ENCODE measurements at regions not wholly inside any gene's neighbourhood (a gene's known extent, or its start where the extent isn't known, plus 50 kb on each side); places are given as distances from the start of the nearest gene placed in this dataset.
A peak's percentile ranks its signal among the peaks of the same experiment; 100 is the strongest.
"Not testable (repeated sequence)": the region's sequence is repeated elsewhere in the genome, so short reads cannot be mapped to it uniquely, and the experiment has no call there.

- DNase-seq (ENCODE audit: low spot score) = peak; percentile 55
These were observed 85.2 kb upstream of the NDUFV2 start for GRCh38 chr18:9017167-9017904.

- DNase-seq (ENCODE audit: low spot score) = no peak
These were observed 84.6 kb upstream of the NDUFV2 start for GRCh38 chr18:9017905-9018227.

- no peak for DNase-seq (ENCODE audit: low spot score)
These were observed 83.4 kb upstream of the NDUFV2 start for GRCh38 chr18:9019135-9019534.

GRCh38 chr18:9020221-9020620 lies 82.3 kb upstream of the NDUFV2 start:
- no peak for DNase-seq (ENCODE audit: low spot score)

GRCh38 chr18:9021458-9021857 lies 81.0 kb upstream of the NDUFV2 start:
- DNase-seq (ENCODE audit: low spot score) = no peak

- no peak for DNase-seq (ENCODE audit: low spot score)
These were observed 79.9 kb upstream of the NDUFV2 start for GRCh38 chr18:9022397-9023155.

GRCh38 chr18:9024031-9024646 lies 78.4 kb upstream of the NDUFV2 start:
- DNase-seq (ENCODE audit: low spot score) = not testable (repeated sequence)

GRCh38 chr18:9025091-9025838 lies 77.2 kb upstream of the NDUFV2 start:
- DNase-seq (ENCODE audit: low spot score) = no peak

- no peak for DNase-seq (ENCODE audit: low spot score)
These were observed 73.4 kb upstream of the NDUFV2 start for GRCh38 chr18:9029131-9029530.

GRCh38 chr18:9032519-9032918 lies 70.0 kb upstream of the NDUFV2 start:
- DNase-seq (ENCODE audit: low spot score) = no peak

GRCh38 chr18:9038277-9038871 lies 64.1 kb upstream of the NDUFV2 start:
- no peak for DNase-seq (ENCODE audit: low spot score)

GRCh38 chr18:9039441-9040071 lies 62.9 kb upstream of the NDUFV2 start:
- DNase-seq (ENCODE audit: low spot score) = no peak

GRCh38 chr18:9042766-9043481 lies 59.6 kb upstream of the NDUFV2 start:
- no peak for DNase-seq (ENCODE audit: low spot score)

GRCh38 chr18:9043581-9043980 lies 58.9 kb upstream of the NDUFV2 start:
- DNase-seq (ENCODE audit: low spot score) = no peak

GRCh38 chr18:9047715-9048114 lies 54.8 kb upstream of the NDUFV2 start:
- no peak for DNase-seq (ENCODE audit: low spot score)

GRCh38 chr18:9048236-9048635 lies 54.3 kb upstream of the NDUFV2 start:
- DNase-seq (ENCODE audit: low spot score) = no peak

- DNase-seq (ENCODE audit: low spot score) = no peak
These were observed 53.5 kb upstream of the NDUFV2 start for GRCh38 chr18:9048808-9049494.

- no peak for DNase-seq (ENCODE audit: low spot score)
These were observed 53.0 kb upstream of the NDUFV2 start for GRCh38 chr18:9049495-9049809.

- not testable (repeated sequence) for DNase-seq (ENCODE audit: low spot score)
These were observed 51.7 kb upstream of the NDUFV2 start for GRCh38 chr18:9050628-9051284.

Measured in mucosa of gallbladder (tissue), 1 donor.